B cell (primary cell): ENCODE measurements at regions not wholly inside any gene's neighbourhood (a gene's known extent, or its start where the extent isn't known, plus 50 kb on each side); places are given as distances from the start of the nearest gene placed in this dataset.

ENCODE experiments used
- ATAC-seq: fragments of 200-7000 bp; cut with Tn5 transposase; one replicate; pipeline ENCODE4 v1.10.0; 2021; ENCODE audit warnings: low read depth, mild to moderate bottlenecking, moderate number of reproducible peaks, moderate library complexity
- CTCF ChIA-PET: fragments of 350-600 bp; sonication (Branson Sonifier 250); formaldehyde crosslinking; loops from one replicate; lab custom pipeline; 2021; ENCODE audit warnings: antibody characterized with exemption, inconsistent platforms; lab: Charles Lee
- POLR2A ChIA-PET: fragments of 350-600 bp; sonication (Branson Sonifier 250); formaldehyde crosslinking; loops from one replicate; lab custom pipeline; 2021; ENCODE audit warnings: antibody characterized with exemption; lab: Charles Lee
- DNase-seq: peaks from one replicate; pipeline ENCODE4 v3.0.0; 2013
- H2AFZ ChIP-seq: 2 replicates; pipeline ENCODE4 v1.6.1; 2012; ENCODE audit warnings: mild to moderate bottlenecking, low read depth, low read length; ENCODE audit not compliant: insufficient read depth, poor library complexity, severe bottlenecking
- H3K27ac ChIP-seq, 2 donors: 1 replicate in 1 of 2; 2 replicates in 1 of 2; pipeline ENCODE4 v1.5.1; 2012 to 2013; ENCODE audit warnings: low read length in 2 of 2, mild to moderate bottlenecking in 2 of 2, moderate library complexity in 1 of 2
- H3K27me3 ChIP-seq, 4 experiments: fragments of 200-600 bp in 1 of 4; sonication (generic) in 1 of 4; replicated peaks in 1 of 4; 1 replicate in 2 of 4; 2 replicates in 2 of 4; pipeline versions ENCODE4 v1.6.1 to v1.7.0; 2013 to 2016; ENCODE audit warnings: low read length in 3 of 4, mild to moderate bottlenecking in 2 of 4, mixed read lengths in 1 of 4, moderate library complexity in 1 of 4; ENCODE audit not compliant: insufficient read depth in 4 of 4, control insufficient read depth in 3 of 4; ENCODE audit errors: control extremely low read depth in 1 of 4
- H3K36me3 ChIP-seq, 2 experiments: replicated peaks in 1 of 2; 1 replicate in 1 of 2; 2 replicates in 1 of 2; pipeline versions ENCODE4 v1.6.1 to v1.7.1; 2013; ENCODE audit warnings: low read length in 1 of 2; ENCODE audit not compliant: insufficient read depth in 2 of 2, control insufficient read depth in 1 of 2; ENCODE audit errors: control extremely low read depth in 1 of 2, extremely low read depth in 1 of 2
- H3K4me1 ChIP-seq, 2 donors: fragments of 200-600 bp in 1 of 2; sonication (generic) in 1 of 2; 1 replicate in 1 of 2; 2 replicates in 1 of 2; pipeline versions ENCODE4 v1.5.1 to v1.6.1; 2013 to 2017; ENCODE audit warnings: low read length in 2 of 2; ENCODE audit not compliant: control insufficient read depth in 2 of 2, insufficient read depth in 2 of 2
- H3K4me2 ChIP-seq: replicated peaks from 2 replicates; pipeline ENCODE3; 2012; ENCODE audit warnings: mild to moderate bottlenecking, low read depth, low read length; ENCODE audit not compliant: poor library complexity, severe bottlenecking
- H3K4me3 ChIP-seq, 5 experiments: fragments of 200-600 bp in 1 of 5; sonication (generic) in 1 of 5; 1 replicate in 3 of 5; 2 replicates in 2 of 5; pipeline versions ENCODE4 v1.5.1 to v1.7.0; 2011 to 2016; ENCODE audit warnings: low read length in 4 of 5, mild to moderate bottlenecking in 4 of 5, low read depth in 2 of 5, control low read depth in 1 of 5, moderate library complexity in 1 of 5; ENCODE audit not compliant: insufficient read depth in 1 of 5; ENCODE audit errors: control extremely low read depth in 1 of 5, extremely low read depth in 1 of 5
- H3K79me2 ChIP-seq: fragments of 200-600 bp; sonication (generic); one replicate; pipeline ENCODE4 v1.6.0; 2016; ENCODE audit warnings: low read length; ENCODE audit not compliant: control insufficient read depth, insufficient read depth
- H3K9ac ChIP-seq: fragments of 200-600 bp; sonication (generic); 2 replicates; pipeline ENCODE4 v1.6.1; 2017; ENCODE audit warnings: mild to moderate bottlenecking, low read length, moderate library complexity
- H3K9me3 ChIP-seq, 3 donors: one replicate each; pipeline versions ENCODE4 v1.6.1 to v1.7.1; 2013; ENCODE audit warnings: low read length in 2 of 3; ENCODE audit not compliant: control insufficient read depth in 2 of 3, insufficient read depth in 1 of 3; ENCODE audit errors: control extremely low read depth in 1 of 3
- H4K20me1 ChIP-seq: 2 replicates; pipeline ENCODE4 v1.6.0; 2012; ENCODE audit warnings: mild to moderate bottlenecking, low read length; ENCODE audit not compliant: insufficient read depth, control insufficient read depth, poor library complexity, severe bottlenecking
- H3K27ac Mint-ChIP-seq: one replicate; pipeline ENCODE4 v1.8.0; 2021; ENCODE audit warnings: mixed read lengths
- H3K27me3 Mint-ChIP-seq: one replicate; pipeline ENCODE4 v1.8.0; 2021; ENCODE audit warnings: mixed read lengths
- H3K4me1 Mint-ChIP-seq: one replicate; pipeline ENCODE4 v1.8.0; 2021; ENCODE audit warnings: mixed read lengths
- H3K4me3 Mint-ChIP-seq: one replicate; pipeline ENCODE4 v1.8.0; 2021; ENCODE audit warnings: mixed read lengths
- H3K9me3 Mint-ChIP-seq: one replicate; pipeline ENCODE4 v1.8.0; 2022; ENCODE audit warnings: mixed read lengths; ENCODE audit not compliant: insufficient read depth
- CTCF ChIP-seq: fragments of 200-600 bp; IDR thresholded peaks from one replicate; pipeline ENCODE4 v1.8.0; 2022; ENCODE audit warnings: antibody characterized with exemption, mild to moderate bottlenecking
- EZH2 ChIP-seq: IDR thresholded peaks from 2 replicates; pipeline ENCODE4 v1.6.1; 2012; ENCODE audit warnings: borderline replicate concordance, low read depth, mild to moderate bottlenecking, moderate library complexity, low read length; ENCODE audit not compliant: insufficient read depth, poor library complexity, severe bottlenecking
- WGBS: methylation state at CpG from one replicate; pipeline ENCODE4 v1.1.5; 2013; ENCODE audit warnings: missing lambda C conversion rate; ENCODE audit not compliant: insufficient coverage; 5-methylcytosine and 5-hydroxymethylcytosine counted together
- intact Hi-C: fragments of 100-400 bp; cut with micrococcal nuclease; formaldehyde crosslinking; loops from one replicate; pipeline ENCODE4 v1.10.0; 2022

GRCh38 chr21:20739421-20739820 is 258.8 kb upstream of the NCAM2 start:
- H3K9ac ChIP-seq = no peak overlapping the region
- no peak overlapping the region for H3K27ac ChIP-seq
- Mint-ChIP-seq H3K27me3 (no peaks in the 10 kb centered on the region), H3K4me3 (no peak overlapping the region), H3K27ac (no peak overlapping the region), H3K9me3 (peaks cover 5% of the 10 kb centered on the region), H3K4me1 (no peaks in the 10 kb centered on the region)
- no peak for ATAC-seq
- H3K36me3 ChIP-seq = no peaks in the 10 kb centered on the region
- H3K27me3 ChIP-seq = no peaks in the 10 kb centered on the region
- no peak overlapping the region for H2AFZ ChIP-seq
- intact Hi-C loops = no loop called here
- TF ChIP-seq CTCF (no peak), EZH2 (no peak)
- no peak overlapping the region for H3K4me3 ChIP-seq
- no peaks in the 10 kb centered on the region for H3K4me1 ChIP-seq
- WGBS = 100% methylated on average over 1 of the region's 5 CpGs
- no peak for DNase-seq
- CTCF ChIA-PET = no interaction called here
- H3K9me3 ChIP-seq = peaks cover 0 to 5% (median 0%) of the 10 kb centered on the region in 3 donors
- no peaks in the 10 kb centered on the region for H3K79me2 ChIP-seq
- H4K20me1 ChIP-seq = no peaks in the 10 kb centered on the region
- no peak overlapping the region for H3K4me2 ChIP-seq
- POLR2A ChIA-PET = no interaction called here

GRCh38 chr21:20741445-20741844 is 256.8 kb upstream of the NCAM2 start:
- ChIA-PET POLR2A (no interaction called here), CTCF (no interaction called here)
- H3K4me1 Mint-ChIP-seq = no peaks in the 10 kb centered on the region

More at GRCh38 chr21:20741445-20741844, 256.8 kb upstream of the NCAM2 start:
- intact Hi-C loops = no loop called here
- Histone ChIP-seq H4K20me1 (no peaks in the 10 kb centered on the region), H3K4me2 (no peak overlapping the region), H2AFZ (no peak overlapping the region), H3K36me3 (no peaks in the 10 kb centered on the region), H3K9me3 (peaks cover 0 to 5% (median 0%) of the 10 kb centered on the region in 3 donors), H3K79me2 (no peaks in the 10 kb centered on the region), H3K27ac (no peak overlapping the region), H3K9ac (no peak overlapping the region), H3K27me3 (no peaks in the 10 kb centered on the region), H3K4me1 (no peaks in the 10 kb centered on the region), H3K4me3 (no peak overlapping the region)
- Mint-ChIP-seq H3K27me3 (no peaks in the 10 kb centered on the region), H3K27ac (no peak overlapping the region), H3K9me3 (peaks cover 5% of the 10 kb centered on the region), H3K4me3 (no peak overlapping the region)
- DNase-seq (no peak), ATAC-seq (no peak)
- whole genome bisulfite sequencing = 100% methylated on average over 2 of the region's 6 CpGs
- TF ChIP-seq CTCF (no peak), EZH2 (no peak)
